ENCODE measurements at regions not wholly inside any gene's neighbourhood (a gene's known extent, or its start where the extent isn't known, plus 50 kb on each side); places are given as distances from the start of the nearest gene placed in this dataset.

GRCh38 chr2:203621981-203622515, 84.4 kb upstream of the CD28 start:
- no peak for DNase-seq (ENCODE audit: low spot score)
- no peak overlapping the region for H2AFZ ChIP-seq
- H3K27me3 ChIP-seq (ENCODE audit: insufficient read depth), result no peaks in the 10 kb centered on the region
- H3K27ac ChIP-seq (ENCODE audit: low read depth), result no peak overlapping the region
- H3K79me2 ChIP-seq (replicated peaks; ENCODE audit: insufficient read depth), result no peaks in the 10 kb centered on the region
- Mint-ChIP-seq H3K27ac (no peak overlapping the region; the same call in 1 of the 2 replicates), H3K27me3 (ENCODE audit: insufficient read depth, low read depth, poor library complexity) (peaks cover 3% of the 10 kb centered on the region), H3K4me1 (no peaks in the 10 kb centered on the region), H3K9me3 (no peaks in the 10 kb centered on the region), H3K4me3 (no peak overlapping the region), H3K36me3 (ENCODE audit: low read depth) (no peaks in the 10 kb centered on the region; the same call in 2 of the 3 replicates)
- no peak for ATAC-seq
- no peak overlapping the region for H3K4me2 ChIP-seq
- TF ChIP-seq EZH2phosphoT487 (IDR thresholded peaks at IDR 0.05; ENCODE audit: unreplicated experiment) (no peak), CREB1 (CRISPR knock-in tag; IDR thresholded peaks at IDR 0.05; ENCODE audit: low read depth) (no peak), ETS1 (IDR thresholded peaks at IDR 0.05) (no peak), STAT1 (IDR thresholded peaks at IDR 0.05; ENCODE audit: unreplicated experiment) (no peak), ZNF462 (CRISPR knock-in tag; IDR thresholded peaks at IDR 0.05) (no peak), JUNB (IDR thresholded peaks at IDR 0.05; ENCODE audit: unreplicated experiment) (no peak), POLR2AphosphoS5 (IDR thresholded peaks at IDR 0.05; ENCODE audit: low read depth) (no peak), REST (IDR thresholded peaks at IDR 0.05; ENCODE audit: unreplicated experiment) (no peak), EZH2 (IDR thresholded peaks at IDR 0.05; ENCODE audit: low read depth, unreplicated experiment) (no peak), NANOG (IDR thresholded peaks at IDR 0.05; ENCODE audit: borderline replicate concordance) (no peak), ZNF331 (CRISPR knock-in tag; IDR thresholded peaks at IDR 0.05; ENCODE audit: low read depth) (no peak), ZNF114 (CRISPR knock-in tag; IDR thresholded peaks at IDR 0.05) (no peak)
- TF ChIP-seq, protein P1, sequence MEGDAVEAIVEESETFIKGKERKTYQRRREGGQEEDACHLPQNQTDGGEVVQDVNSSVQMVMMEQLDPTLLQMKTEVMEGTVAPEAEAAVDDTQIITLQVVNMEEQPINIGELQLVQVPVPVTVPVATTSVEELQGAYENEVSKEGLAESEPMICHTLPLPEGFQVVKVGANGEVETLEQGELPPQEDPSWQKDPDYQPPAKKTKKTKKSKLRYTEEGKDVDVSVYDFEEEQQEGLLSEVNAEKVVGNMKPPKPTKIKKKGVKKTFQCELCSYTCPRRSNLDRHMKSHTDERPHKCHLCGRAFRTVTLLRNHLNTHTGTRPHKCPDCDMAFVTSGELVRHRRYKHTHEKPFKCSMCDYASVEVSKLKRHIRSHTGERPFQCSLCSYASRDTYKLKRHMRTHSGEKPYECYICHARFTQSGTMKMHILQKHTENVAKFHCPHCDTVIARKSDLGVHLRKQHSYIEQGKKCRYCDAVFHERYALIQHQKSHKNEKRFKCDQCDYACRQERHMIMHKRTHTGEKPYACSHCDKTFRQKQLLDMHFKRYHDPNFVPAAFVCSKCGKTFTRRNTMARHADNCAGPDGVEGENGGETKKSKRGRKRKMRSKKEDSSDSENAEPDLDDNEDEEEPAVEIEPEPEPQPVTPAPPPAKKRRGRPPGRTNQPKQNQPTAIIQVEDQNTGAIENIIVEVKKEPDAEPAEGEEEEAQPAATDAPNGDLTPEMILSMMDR (conservative IDR thresholded peaks at IDR 0.05; ENCODE audit: low read depth in 2 of 2), result no peak
- H3F3A ChIP-seq (replicated peaks; ENCODE audit: low read depth), result no peaks in the 10 kb centered on the region
- H4K20me1 ChIP-seq (replicated peaks; ENCODE audit: insufficient read depth), result no peaks in the 10 kb centered on the region
- no peaks in the 10 kb centered on the region for H3K36me3 ChIP-seq (ENCODE audit: insufficient read depth)
- no peaks in the 10 kb centered on the region for H3K4me1 ChIP-seq (ENCODE audit: insufficient read depth)
- no peaks in the 10 kb centered on the region; the same call in 1 of the 2 replicates for H3K9me2 ChIP-seq (ENCODE audit: insufficient read depth)
- H3K4me3 ChIP-seq, result no peak overlapping the region
